COLO829 (cell line): ENCODE measurements at regions not wholly inside any gene's neighbourhood (a gene's known extent, or its start where the extent isn't known, plus 50 kb on each side); places are given as distances from the start of the nearest gene placed in this dataset.
A peak's percentile ranks its signal among the peaks of the same experiment; 100 is the strongest.

Experiments
- DNase-seq: peaks from one replicate; pipeline ENCODE4 v3.0.0; 2012; ENCODE audit warnings: low spot score

DNA sequence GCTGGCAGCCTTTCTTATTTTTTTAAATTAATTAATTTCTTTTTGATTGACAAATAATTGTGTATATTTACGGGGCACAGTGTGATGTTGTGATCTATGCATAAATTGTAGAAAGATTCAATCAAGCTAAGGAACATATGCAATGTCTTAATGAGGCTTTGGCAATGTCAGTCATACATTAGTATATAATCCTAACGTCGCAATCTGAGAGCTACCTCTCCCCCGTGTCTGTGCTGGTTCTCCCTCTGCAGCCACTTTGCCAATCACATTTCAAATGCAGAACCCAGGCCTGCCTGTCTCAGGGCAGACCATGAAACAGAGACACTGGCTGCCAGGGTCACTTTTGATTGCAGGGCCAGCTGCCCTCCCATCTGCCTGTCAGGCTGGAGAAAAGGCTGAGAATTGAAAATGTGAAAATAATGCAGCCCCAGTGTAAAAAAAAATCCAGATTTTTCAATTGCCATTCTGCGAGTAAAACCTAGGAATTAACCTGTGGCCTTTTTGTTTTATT is 56.3 kb downstream of the SLC24A2 start:
- DNase-seq, result no peak

DNA sequence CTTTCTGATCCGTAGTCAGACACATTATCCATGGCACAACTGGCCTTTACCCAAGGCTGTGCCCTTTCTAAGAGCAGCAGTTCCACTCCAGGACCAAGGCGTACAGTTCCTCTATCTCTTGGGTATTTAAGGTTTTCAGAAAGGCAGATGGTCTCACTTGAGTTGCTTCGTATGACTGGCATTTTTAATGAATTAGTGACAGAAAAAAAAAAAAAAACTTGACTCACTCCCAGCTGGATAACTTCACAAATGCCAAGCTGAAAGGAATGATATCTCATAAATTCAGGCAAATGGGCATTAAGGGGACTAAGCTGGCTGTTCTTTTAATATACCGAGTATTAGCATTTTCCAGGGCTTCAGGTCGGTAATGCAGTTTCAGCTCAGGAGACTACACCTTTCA is 60.7 kb downstream of the SLC24A2 start:
- no peak for DNase-seq

DNA sequence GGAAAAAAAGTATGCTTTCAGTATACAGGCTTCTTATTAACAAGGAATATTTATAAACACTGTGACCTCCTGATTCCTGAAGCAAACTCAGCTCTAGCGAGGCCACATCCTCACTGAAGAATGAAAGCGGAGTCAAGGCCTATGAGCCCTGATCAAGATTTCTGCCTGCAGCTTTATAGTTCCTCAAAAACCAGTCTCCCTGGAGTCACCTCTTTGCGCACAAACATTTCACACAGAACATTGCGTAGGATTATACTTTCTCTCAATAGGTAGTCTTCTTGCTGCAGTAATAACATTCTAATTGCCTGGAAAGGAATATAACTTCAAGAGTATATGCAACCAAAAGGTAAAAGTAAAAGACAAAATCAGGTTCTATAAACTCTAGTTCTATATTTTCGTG is 62.9 kb downstream of the SLC24A2 start:
- no peak for DNase-seq

DNA sequence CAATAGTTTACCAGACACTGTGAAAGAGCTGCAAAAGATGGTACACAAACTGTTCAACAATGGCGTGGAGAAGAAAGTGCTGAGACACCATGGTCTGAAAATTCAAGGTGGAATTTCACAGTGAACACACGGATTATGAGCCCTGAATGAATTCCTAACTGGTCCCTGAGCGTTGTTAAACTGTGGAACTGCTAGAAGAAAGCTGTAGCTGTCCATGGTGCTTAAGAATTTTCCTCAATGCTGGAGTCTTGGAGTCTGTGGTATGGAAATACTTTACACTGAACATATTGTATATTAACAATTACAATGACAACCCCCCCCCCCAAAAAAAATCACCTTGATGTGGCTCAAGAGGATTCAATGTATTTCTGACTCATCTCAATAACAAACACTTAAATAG is 68.5 kb downstream of the SLC24A2 start:
- peak; percentile 22 for DNase-seq

DNA sequence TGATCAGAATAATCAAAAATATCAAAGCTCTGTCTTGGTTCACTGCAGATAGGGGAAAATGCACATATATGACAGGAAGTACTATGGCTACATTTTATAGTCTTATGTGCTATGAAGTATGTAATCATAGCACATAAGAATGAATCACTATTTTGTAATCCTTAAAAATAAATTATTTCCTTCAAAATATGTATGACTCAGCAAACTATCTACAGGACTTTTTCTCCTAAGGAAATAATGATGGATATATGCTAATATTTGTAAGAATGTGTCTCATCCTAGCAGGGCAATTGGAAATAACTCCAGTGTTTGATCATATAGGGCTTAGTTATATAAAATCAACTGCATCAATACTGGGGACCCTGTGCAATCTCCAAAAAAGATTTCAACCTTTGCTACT is 85.1 kb downstream of the SLC24A2 start:
- DNase-seq, result no peak

DNA sequence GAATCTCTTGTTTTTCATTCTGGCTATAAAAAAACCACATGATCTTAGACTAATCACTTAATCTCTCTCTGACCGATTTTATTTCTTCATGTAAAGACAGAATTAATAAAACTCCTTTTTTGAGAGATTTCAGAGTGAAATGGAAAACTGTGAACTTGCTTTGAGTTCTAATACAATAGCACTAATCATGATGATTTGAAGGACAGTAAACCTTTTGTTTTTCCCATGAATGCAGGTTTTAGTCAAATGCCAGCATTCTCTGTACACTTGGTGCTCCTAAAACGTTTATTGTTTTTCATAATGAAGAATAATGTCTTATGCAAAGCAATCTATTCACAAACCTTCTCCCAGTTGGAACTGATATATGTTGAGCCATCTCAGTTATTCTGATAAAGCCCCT is 86.8 kb downstream of the SLC24A2 start:
- no peak for DNase-seq

DNA sequence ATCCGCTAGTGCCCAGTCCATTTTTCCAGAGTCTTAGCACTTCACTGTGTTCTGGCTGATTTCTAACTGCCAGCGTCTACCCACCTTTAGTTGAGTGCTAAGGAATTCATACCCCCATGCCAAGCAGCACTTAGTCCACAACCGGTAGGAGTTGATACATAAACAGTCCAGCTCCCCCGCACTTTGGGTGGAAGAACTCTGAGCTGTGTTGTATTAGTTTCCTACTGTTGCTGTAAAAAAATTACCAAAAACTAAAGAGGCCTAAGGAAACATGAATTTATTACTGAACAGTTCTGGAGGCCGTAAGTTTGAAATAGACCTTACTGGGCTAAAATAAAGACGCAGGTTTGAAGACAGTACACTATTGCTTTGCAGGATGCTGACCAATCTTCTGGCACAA is 87.6 kb downstream of the SLC24A2 start:
- no peak for DNase-seq

DNA sequence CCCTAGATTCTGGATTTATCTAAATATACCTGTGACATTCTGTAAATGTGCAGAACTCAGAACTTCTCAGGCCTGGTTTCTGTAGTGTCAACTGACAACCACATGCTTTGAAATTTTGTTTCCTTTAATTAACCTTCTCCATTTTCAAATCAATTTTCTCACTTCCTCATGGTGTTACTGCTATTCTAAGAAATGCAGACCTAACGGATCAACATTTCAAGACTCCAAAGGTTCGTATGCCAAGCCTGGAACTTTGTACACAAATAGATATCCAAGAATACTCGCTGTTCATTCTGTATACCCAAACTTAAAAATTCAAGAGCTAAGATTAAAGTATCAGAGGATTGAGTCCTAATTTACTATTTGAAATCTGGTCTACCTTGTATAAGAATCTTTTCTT is 88.1 kb downstream of the SLC24A2 start:
- no peak for DNase-seq

DNA sequence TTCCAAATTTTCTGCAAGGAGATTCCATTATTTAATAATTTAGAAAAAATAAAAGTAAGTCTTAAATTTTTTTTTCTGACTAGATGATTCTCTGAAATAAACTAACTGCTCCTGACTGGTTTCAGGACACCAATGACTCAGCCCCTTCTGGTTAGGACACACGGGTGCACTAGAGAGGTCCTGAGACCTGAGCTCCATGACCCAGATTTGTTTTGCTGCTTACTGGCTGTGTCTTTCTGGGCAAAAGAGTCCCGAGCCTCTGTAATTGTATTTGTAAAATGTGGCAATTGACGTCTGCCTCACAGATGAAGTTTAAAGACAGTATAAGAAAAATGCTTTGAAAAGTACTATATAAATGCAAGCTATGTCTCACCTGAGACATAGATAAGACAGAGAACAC is 89.1 kb downstream of the SLC24A2 start:
- no peak for DNase-seq

DNA sequence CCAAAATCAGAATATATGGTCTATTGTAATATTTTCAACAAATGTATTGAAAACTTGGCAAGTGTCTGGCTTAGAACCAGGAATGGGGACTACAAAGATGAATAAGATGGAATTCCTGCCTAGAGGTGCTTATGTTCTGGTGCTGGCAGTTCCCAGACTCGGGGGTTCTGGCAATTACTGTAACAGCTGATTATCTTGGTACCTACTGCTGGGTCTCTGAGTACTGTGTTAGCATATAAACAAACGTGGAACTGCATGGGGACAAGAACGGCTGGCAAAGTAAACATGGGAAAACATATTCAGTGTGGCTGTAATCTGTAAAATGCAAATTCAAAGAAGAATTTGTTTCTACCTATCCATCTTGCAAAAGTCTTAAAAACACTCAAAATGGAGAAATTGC is 89.9 kb downstream of the SLC24A2 start:
- no peak for DNase-seq

DNA sequence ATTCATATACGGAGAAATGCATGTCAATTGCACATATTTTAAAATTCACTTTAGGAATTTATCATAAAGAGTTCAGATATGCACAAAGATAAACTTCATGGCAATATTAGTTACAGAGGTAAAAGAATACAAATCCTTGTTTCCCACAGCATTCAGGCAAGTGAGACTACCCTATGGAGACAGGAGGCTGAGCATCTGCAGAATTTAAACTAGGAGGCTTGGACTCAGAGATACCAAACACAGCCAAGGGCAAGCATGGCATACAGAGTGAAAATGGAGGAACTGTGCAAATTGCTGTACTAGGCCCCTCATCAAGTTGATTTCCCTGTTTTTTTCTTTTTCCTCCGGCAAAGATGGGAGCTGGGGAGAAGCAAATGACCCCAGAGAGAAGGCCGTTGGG is 94.2 kb downstream of the SLC24A2 start:
- no peak for DNase-seq

DNA sequence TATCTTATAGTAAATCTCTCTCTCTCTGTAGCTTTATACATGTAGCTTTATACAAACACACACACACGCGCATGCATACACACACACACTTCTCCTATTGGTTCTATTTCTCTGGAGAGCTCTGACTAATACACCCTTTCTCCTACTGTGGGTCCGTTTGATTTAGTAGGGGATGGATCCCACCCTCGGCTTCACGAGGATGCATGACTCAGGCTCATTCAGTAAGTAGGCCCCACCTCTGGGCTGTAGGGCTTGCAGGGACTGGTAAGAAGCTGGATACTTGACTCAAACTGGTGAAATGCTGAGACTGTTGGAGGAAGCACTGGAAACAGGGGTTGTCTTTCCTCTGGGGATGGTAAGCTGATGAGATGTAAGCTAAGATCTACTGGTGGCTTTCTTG is 98.7 kb downstream of the SLC24A2 start:
- DNase-seq, result no peak

DNA sequence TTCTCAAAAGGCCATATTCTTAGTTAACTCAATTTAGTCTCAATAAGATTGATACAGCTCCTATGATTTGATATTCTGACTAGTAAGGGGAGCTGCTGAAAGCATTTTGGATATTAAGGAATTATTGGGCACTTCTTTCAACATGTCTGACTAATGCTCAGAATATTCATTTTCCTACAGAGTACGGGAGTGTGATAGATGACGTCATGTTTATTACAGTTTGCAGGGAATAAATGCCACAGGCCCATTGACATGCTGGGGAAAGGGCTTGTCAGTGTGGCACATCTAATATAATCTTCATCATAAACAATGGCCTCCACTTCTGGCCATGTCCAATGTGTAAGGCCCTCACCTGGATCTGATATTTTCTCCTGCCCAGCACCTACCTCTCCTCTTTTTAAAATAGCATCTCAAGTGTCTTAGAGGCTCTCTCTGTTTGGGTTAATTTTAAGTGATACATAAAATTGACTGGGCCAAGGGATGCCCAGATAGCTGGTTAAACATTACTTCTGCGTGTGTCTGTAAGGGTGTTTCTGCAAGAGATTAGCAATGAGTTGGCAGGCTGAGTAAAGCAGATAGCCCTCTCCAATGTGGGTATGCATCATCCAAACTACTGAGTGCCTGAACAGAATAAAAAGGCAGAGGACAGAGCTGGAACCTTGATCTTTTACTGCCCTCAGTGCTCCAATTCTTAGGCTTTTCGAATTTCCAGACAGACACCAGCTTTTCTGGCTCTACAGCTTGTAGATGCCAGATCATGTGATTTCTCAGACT is 99.3 kb downstream of the SLC24A2 start:
- no peak for DNase-seq

DNA sequence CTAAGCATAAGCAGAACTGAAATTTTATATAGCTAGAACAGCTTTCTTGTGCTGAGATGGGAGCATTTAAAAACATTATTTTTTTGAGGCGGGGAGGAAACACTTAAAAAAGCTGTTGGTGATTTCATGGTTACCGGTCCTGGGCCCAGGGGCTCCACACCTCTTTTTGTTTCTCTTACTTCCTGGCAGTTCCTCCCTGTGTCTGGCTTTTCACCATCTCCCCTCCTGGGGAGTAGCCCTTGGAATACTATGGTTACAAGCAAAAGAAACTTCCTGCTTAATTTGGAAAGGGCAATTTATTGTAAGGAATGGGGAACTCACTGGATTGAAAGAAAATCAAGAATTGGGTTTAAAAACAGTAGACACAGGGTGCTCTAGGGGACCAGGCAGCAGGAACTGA is 105.1 kb downstream of the SLC24A2 start:
- DNase-seq, result no peak

DNA sequence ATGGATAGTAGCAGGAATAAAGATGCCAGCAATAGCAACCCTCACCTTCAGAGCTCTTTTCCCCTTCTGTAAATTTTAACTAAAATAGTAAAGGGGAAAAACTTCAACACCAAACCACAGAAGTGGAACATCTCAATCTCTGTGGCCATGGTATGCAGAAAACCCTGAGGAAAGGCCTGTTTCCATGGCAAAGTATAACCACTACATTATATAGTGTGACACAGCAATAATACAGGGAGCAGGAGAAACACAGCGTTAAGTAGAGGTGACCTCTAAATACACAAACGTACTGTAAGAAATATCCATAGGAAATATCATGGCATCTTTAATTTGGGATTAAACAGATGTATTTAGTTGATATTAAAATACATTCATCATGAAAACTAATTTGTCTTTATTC is 106.4 kb downstream of the SLC24A2 start:
- no peak for DNase-seq

DNA sequence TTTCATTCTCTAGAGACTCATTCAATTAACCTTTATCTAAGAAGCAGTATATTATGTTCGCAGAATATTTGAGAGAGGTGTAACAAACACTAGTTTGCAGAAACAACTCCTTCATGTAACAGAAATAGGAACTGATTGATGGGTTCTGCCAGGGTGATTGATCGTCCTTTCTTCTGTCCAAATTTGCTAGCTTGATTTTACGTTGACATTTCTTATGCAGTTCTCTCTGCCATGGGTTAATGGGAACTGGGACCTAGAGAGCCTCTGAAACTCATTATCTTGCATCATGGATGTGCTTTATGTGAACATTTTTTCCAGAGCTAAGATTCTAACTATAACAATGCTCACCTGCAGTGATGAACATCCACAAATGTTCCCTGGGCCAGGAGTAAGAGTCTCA is 107.0 kb downstream of the SLC24A2 start:
- no peak for DNase-seq

DNA sequence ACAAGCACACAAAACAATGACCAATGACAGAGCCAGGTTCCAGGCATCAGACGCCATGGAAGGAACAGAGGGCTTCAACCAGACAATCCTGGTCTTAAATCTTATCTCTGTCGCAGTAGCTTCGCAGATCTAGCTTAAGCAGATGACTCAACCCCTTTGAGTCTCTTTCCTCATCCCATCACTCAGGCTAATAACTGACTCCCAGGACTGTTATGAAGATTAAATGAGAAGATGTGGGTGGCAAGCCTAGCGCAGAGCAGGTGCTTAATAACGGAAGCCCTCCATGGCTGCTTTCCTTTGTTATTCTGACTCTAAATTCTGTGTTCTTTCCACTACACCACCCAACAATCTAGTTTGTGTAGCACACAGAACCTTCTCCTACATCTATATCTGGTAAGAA is 110.9 kb downstream of the SLC24A2 start:
- DNase-seq, result no peak

DNA sequence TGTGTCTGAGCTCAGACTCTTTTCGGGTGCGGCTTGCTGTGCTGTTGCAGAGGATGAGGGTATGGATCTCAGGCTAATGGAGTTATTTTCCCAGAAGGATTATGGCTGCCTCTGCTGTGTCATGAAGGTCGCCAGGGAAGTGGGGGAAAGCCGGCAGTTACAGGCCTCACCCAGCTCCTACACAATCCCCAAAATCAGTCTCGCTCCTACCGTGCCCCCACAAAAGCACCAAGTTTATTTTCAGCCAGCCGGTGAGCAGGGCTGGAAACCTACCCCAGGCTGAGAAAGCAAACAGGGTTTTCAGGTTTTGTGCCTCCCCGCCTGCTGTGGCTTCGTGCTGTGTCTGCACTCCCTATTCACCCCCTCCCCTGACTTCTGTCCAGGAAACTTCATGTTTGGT is 113.3 kb downstream of the SLC24A2 start:
- no peak for DNase-seq

DNA sequence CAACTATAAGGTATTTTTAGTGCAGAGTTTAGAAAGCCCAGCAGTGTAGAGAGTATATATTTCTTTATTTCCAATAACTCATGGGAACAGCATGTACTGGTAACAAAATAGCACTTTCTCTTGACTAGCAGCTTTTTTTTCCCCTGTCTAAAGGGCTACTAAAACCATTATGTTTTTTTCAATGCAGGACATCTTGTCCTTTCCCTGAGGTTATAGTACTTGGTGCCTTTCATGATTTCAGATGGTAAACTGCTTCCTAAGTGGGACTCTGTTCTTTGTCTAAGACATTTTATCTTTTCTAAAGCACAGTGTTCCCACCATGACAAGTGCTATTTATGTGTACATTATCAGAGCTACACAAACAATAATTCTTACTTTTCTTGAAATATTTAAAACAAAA is 122.3 kb downstream of the SLC24A2 start:
- no peak for DNase-seq

DNA sequence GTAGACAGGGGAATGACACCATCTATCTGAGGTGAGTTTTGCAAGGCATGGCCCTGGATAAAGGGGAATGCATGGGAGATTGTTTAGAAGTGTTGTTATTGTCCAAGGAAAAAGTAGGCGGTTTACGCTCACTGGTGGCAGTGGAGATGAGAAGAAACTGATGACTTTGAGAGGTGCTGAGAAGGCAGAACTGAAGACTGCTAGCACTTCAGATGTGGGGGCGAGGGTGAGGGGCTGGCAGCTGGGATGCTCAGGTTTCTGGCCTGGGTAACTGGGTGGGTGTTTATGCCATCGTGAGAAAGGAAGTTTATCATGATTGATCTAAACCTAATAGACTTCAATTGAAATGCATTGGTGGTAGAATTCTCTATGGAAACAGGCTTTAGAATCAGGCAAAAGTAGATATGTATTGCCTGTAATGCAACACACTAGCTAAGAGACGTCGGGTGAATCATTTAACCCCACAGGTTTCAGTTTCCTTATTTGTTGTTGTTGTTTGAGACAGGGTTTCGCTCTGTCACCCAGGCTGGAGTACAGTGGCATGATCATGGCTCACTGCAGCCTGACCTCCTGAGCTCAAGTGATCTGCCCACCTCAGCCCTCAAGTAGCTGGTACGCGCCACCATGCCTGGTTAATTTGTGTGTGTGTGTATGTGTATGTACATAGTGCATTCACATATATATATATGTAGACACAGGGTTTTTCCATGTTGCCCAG is 123.5 kb downstream of the SLC24A2 start:
- DNase-seq, result no peak

DNA sequence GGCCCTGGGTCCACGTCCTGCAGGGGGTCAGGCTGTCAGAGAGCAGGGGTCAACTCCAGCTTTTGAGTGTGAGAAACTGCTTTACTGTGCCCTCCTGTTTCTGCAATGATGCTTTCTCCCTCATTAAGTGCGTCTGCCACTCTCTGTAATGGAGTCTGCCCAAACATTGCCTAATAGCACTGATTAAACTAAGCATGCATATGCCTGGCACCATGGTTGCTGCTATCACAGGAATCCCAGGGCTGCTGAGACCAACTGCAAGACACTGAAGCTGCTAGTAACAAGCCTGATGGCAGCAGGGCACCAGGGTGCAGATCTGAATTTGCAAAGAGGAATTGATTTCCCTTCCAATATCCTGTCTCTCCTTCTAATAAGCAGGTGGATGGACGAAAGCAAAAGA is 125.3 kb downstream of the SLC24A2 start:
- no peak for DNase-seq

DNA sequence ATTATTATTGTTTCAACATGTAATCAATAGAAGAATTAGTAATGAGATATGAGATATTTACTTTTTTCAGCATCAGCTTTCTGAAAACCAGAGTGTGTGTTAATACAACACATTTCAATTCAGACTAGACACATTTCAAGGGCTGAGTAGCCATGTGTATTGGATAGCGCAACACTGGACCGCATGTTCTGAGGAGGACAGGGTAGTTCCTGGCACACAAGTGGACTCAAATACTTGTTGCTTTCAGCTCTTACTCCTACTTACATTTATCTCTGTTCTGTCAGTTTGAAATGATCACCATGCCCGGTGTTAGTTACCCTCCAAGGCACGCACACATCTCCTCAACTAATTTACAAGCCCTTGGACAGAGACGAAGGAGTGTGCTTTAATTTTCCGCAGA is 126.6 kb downstream of the SLC24A2 start:
- DNase-seq, result no peak

DNA sequence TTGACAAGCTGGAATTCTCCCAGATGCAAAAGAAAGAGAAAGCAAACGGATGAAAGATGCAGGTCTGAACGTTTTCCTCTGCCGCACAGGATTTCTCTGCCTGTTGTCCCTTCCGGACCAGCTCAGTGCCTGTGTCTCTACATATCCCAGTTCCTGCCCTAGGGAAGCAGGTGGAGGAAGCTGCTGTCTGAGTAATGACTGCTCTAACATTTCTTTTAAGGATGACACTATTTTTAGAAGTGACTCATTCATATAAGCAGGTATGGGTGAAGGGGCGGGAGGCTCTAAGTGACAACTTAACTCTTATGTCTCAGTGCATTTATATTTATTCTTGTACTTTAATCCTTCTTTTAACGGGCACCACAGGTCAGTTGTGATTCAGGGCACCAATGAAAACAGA is 128.8 kb downstream of the SLC24A2 start:
- DNase-seq, result no peak

DNA sequence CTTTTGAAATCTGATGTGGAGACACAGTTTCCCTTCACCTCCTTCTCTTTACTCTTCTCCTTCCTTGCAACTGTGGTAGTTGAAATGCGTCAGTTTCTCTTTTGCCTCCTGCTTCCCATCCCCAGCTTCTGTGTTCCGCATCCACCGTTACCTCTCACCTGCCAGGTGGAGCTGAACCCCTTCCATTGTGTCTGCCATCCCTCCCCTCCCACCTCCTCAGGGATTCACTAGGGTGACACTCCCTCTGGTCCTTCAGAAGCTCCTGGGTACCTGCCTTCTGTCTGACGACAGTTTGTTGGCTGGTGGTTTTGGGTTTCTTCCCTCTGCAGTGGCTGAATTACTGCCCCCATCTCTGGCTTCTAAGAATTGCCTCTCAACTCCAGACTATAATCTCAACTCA is 132.1 kb downstream of the SLC24A2 start:
- DNase-seq, result no peak
